NCI-H2029 (cell line): ENCODE measurements at regions not wholly inside any gene's neighbourhood (a gene's known extent, or its start where the extent isn't known, plus 50 kb on each side); places are given as distances from the start of the nearest gene placed in this dataset.
"Not testable (repeated sequence)": the region's sequence is repeated elsewhere in the genome, so short reads cannot be mapped to it uniquely, and the experiment has no call there.

Experiments used
- DNase-seq: peaks from one replicate; lab custom pipeline; 2025; lab: John Stamatoyannopoulos, UW

GRCh38 chr2:167681234-167682015 lies 566.0 kb downstream of the STK39 start:
- no peak for DNase-seq

GRCh38 chr2:167678158-167678557 lies 569.2 kb downstream of the STK39 start:
- DNase-seq: no peak

GRCh38 chr2:167675906-167676305 lies 571.5 kb downstream of the STK39 start:
- DNase-seq: no peak

GRCh38 chr2:167670588-167670987 lies 576.8 kb downstream of the STK39 start:
- no peak for DNase-seq

- DNase-seq: no peak
Measured at GRCh38 chr2:167653131-167653530, 594.3 kb downstream of the STK39 start.

- no peak for DNase-seq
Measured at GRCh38 chr2:167652401-167652800, 595.0 kb downstream of the STK39 start.

GRCh38 chr2:167651406-167652151 lies 595.8 kb downstream of the STK39 start:
- DNase-seq: no peak

- DNase-seq: no peak
Measured at GRCh38 chr2:167646557-167646956, 600.8 kb downstream of the STK39 start.

- no peak for DNase-seq
Measured at GRCh38 chr2:167640096-167640495, 607.3 kb downstream of the STK39 start.

GRCh38 chr2:167637741-167638140 lies 609.7 kb downstream of the STK39 start:
- no peak for DNase-seq

GRCh38 chr2:167632271-167632670 lies 615.1 kb downstream of the STK39 start:
- not testable (repeated sequence) for DNase-seq

GRCh38 chr2:167626961-167627360 lies 620.4 kb downstream of the STK39 start:
- DNase-seq: no peak

GRCh38 chr2:167626301-167626700 lies 621.1 kb downstream of the STK39 start:
- DNase-seq: no peak

GRCh38 chr2:167616997-167617396 lies 630.4 kb downstream of the STK39 start:
- DNase-seq: no peak

GRCh38 chr2:167613471-167613870 lies 633.9 kb downstream of the STK39 start:
- DNase-seq: no peak

GRCh38 chr2:167608487-167608886 lies 638.9 kb downstream of the STK39 start:
- DNase-seq: no peak

GRCh38 chr2:167607731-167608130 lies 639.7 kb downstream of the STK39 start:
- DNase-seq: no peak

GRCh38 chr2:167607211-167607610 lies 640.2 kb downstream of the STK39 start:
- no peak for DNase-seq

- DNase-seq: no peak
Measured at GRCh38 chr2:167602122-167602521, 645.3 kb downstream of the STK39 start.

- no peak for DNase-seq
Measured at GRCh38 chr2:167599219-167599618, 648.2 kb downstream of the STK39 start.

GRCh38 chr2:167595839-167596471 lies 651.4 kb downstream of the STK39 start:
- DNase-seq: no peak

- no peak for DNase-seq
Measured at GRCh38 chr2:167595021-167595420, 652.4 kb downstream of the STK39 start.

GRCh38 chr2:167592441-167592840 lies 655.0 kb downstream of the STK39 start:
- DNase-seq: no peak
